ENCODE measurements at regions not wholly inside any gene's neighbourhood (a gene's known extent, or its start where the extent isn't known, plus 50 kb on each side); places are given as distances from the start of the nearest gene placed in this dataset.

GRCh38 chr1:87600055-87600850, 271.6 kb downstream of the LMO4 start:
- no peak for DNase-seq (ENCODE audit: low read depth in 2 of 3, low spot score in 2 of 3)

GRCh38 chr1:87600854-87601253, 272.2 kb downstream of the LMO4 start:
- DNase-seq (ENCODE audit: low read depth in 2 of 3, low spot score in 2 of 3): peak in 1 of 3 donors; percentile 2

- DNase-seq (ENCODE audit: low read depth in 2 of 3, low spot score in 2 of 3): no peak
These were observed 274.9 kb downstream of the LMO4 start for GRCh38 chr1:87603626-87604025.

GRCh38 chr1:87612956-87613355, 284.3 kb downstream of the LMO4 start:
- peak in 1 of 3 donors; percentile 31 for DNase-seq (ENCODE audit: low read depth in 2 of 3, low spot score in 2 of 3)

- DNase-seq (ENCODE audit: low read depth in 2 of 3, low spot score in 2 of 3): peak in 1 of 3 donors; percentile 34
These were observed 286.8 kb downstream of the LMO4 start for GRCh38 chr1:87615491-87615890.

- no peak for DNase-seq (ENCODE audit: low read depth in 2 of 3, low spot score in 2 of 3)
These were observed 287.2 kb downstream of the LMO4 start for GRCh38 chr1:87615901-87616300.

GRCh38 chr1:87620807-87621206, 292.1 kb downstream of the LMO4 start:
- DNase-seq (ENCODE audit: low read depth in 2 of 3, low spot score in 2 of 3): no peak

GRCh38 chr1:87629673-87630072, 301.0 kb downstream of the LMO4 start:
- DNase-seq (ENCODE audit: low read depth in 2 of 3, low spot score in 2 of 3): no peak

- no peak for DNase-seq (ENCODE audit: low read depth in 2 of 3, low spot score in 2 of 3)
These were observed 303.6 kb downstream of the LMO4 start for GRCh38 chr1:87632232-87632631.

- no peak for DNase-seq (ENCODE audit: low read depth in 2 of 3, low spot score in 2 of 3)
These were observed 307.7 kb downstream of the LMO4 start for GRCh38 chr1:87636198-87636892.

- DNase-seq (ENCODE audit: low read depth in 2 of 3, low spot score in 2 of 3): peak in 2 of 3 donors; percentile 11 to 74
These were observed 310.0 kb downstream of the LMO4 start for GRCh38 chr1:87638636-87639035.

- DNase-seq (ENCODE audit: low read depth in 2 of 3, low spot score in 2 of 3): no peak
These were observed 313.3 kb downstream of the LMO4 start for GRCh38 chr1:87641996-87642395.

GRCh38 chr1:87642581-87643221, 314.0 kb downstream of the LMO4 start:
- peak in 2 of 3 donors; percentile 25 to 71 for DNase-seq (ENCODE audit: low read depth in 2 of 3, low spot score in 2 of 3)

- DNase-seq (ENCODE audit: low read depth in 2 of 3, low spot score in 2 of 3): no peak
These were observed 315.4 kb downstream of the LMO4 start for GRCh38 chr1:87644033-87644578.

GRCh38 chr1:87644579-87645190, 316.0 kb downstream of the LMO4 start:
- peak in 2 of 3 donors; percentile 12 to 49 for DNase-seq (ENCODE audit: low read depth in 2 of 3, low spot score in 2 of 3)

- no peak for DNase-seq (ENCODE audit: low read depth in 2 of 3, low spot score in 2 of 3)
These were observed 318.9 kb downstream of the LMO4 start for GRCh38 chr1:87647430-87648177.

- no peak for DNase-seq (ENCODE audit: low read depth in 2 of 3, low spot score in 2 of 3)
These were observed 319.8 kb downstream of the LMO4 start for GRCh38 chr1:87648323-87649119.

- no peak for DNase-seq (ENCODE audit: low read depth in 2 of 3, low spot score in 2 of 3)
These were observed 321.6 kb downstream of the LMO4 start for GRCh38 chr1:87650306-87650705.

- no peak for DNase-seq (ENCODE audit: low read depth in 2 of 3, low spot score in 2 of 3)
These were observed 323.5 kb downstream of the LMO4 start for GRCh38 chr1:87652176-87652575.
